HEK293T (cell line): ENCODE measurements at regions not wholly inside any gene's neighbourhood (a gene's known extent, or its start where the extent isn't known, plus 50 kb on each side); places are given as distances from the start of the nearest gene placed in this dataset.

ENCODE experiments used
- CTCF ChIA-PET: fragments of 350-600 bp; formaldehyde crosslinking; extraction: SDS; loops from one replicate; lab custom pipeline; 2021; ENCODE audit warnings: antibody characterized with exemption, inconsistent platforms; lab: Yijun Ruan, JAX
- POLR2A ChIA-PET: fragments of 350-600 bp; formaldehyde crosslinking; extraction: SDS; loops from one replicate; lab custom pipeline; 2020; ENCODE audit warnings: antibody characterized with exemption, inconsistent platforms; lab: Yijun Ruan, JAX
- DNase-seq: peaks from one replicate; pipeline ENCODE4 v3.0.0; 2012; ENCODE audit warnings: mixed read lengths; ENCODE audit errors: extremely low spot score
- ARNT ChIP-seq: fragments of 450-650 bp; IDR thresholded peaks from 2 replicates; pipeline ENCODE4 v1.6.1; 2017; ENCODE audit warnings: mild to moderate bottlenecking
- BHLHE40 ChIP-seq: fragments of 450-650 bp; IDR thresholded peaks from 2 replicates; pipeline ENCODE4 v1.6.1; 2016; ENCODE audit warnings: mild to moderate bottlenecking, moderate library complexity, borderline replicate concordance
- CTBP1 ChIP-seq: fragments of 450-650 bp; IDR thresholded peaks from 2 replicates; pipeline ENCODE4 v1.6.1; 2016; ENCODE audit warnings: borderline replicate concordance
- ELF4 ChIP-seq: fragments of 450-650 bp; IDR thresholded peaks from 2 replicates; pipeline ENCODE4 v1.6.1; 2017; ENCODE audit warnings: antibody characterized with exemption
- FOXA1 ChIP-seq: fragments of 450-650 bp; IDR thresholded peaks from 2 replicates; pipeline ENCODE4 v1.6.1; 2016; ENCODE audit warnings: mild to moderate bottlenecking
- FOXK2 ChIP-seq: fragments of 450-650 bp; IDR thresholded peaks from 2 replicates; pipeline ENCODE4 v1.6.1; 2016; ENCODE audit warnings: mild to moderate bottlenecking
- FOXM1 ChIP-seq: fragments of 450-650 bp; IDR thresholded peaks from 2 replicates; pipeline ENCODE4 v1.6.1; 2017; ENCODE audit warnings: mild to moderate bottlenecking, borderline replicate concordance
- HDGF ChIP-seq: fragments of 450-650 bp; IDR thresholded peaks from 2 replicates; pipeline ENCODE4 v1.6.1; 2017; ENCODE audit warnings: antibody characterized with exemption, borderline replicate concordance
- L3MBTL2 ChIP-seq: fragments of 450-650 bp; conservative IDR thresholded peaks from 2 replicates; pipeline ENCODE4 v1.6.1; 2016; ENCODE audit warnings: mild to moderate bottlenecking
- LEF1 ChIP-seq: fragments of 450-650 bp; IDR thresholded peaks from 2 replicates; pipeline ENCODE4 v1.6.1; 2017; ENCODE audit warnings: mild to moderate bottlenecking, borderline replicate concordance
- NFRKB ChIP-seq: fragments of 450-650 bp; IDR thresholded peaks from 2 replicates; pipeline ENCODE4 v1.6.1; 2016; ENCODE audit warnings: mild to moderate bottlenecking, moderate library complexity
- PKNOX1 ChIP-seq: fragments of 450-650 bp; IDR thresholded peaks from 2 replicates; pipeline ENCODE4 v1.6.1; 2016
- SP1 ChIP-seq: fragments of 450-650 bp; IDR thresholded peaks from 2 replicates; pipeline ENCODE4 v1.6.1; 2017
- SUZ12 ChIP-seq: fragments of 450-650 bp; IDR thresholded peaks from 2 replicates; pipeline ENCODE4 v1.6.1; 2016; ENCODE audit warnings: mild to moderate bottlenecking
- TARDBP ChIP-seq: fragments of 450-650 bp; IDR thresholded peaks from 2 replicates; pipeline ENCODE4 v1.6.1; 2016
- ZNF384 ChIP-seq: fragments of 450-650 bp; IDR thresholded peaks from 2 replicates; pipeline ENCODE4 v1.6.1; 2016

GRCh38 chr6:40721271-40721952 is 134.2 kb upstream of the LRFN2 start:
- no peak for DNase-seq
- ChIA-PET CTCF (no interaction called here), POLR2A (no interaction called here)
- TF ChIP-seq TARDBP (no peak), PKNOX1 (no peak), SP1 (no peak), ARNT (no peak), FOXM1 (no peak), CTBP1 (no peak), FOXK2 (no peak), BHLHE40 (no peak), NFRKB (no peak), L3MBTL2 (no peak), HDGF (no peak), FOXA1 (no peak), ZNF384 (no peak)

GRCh38 chr6:40720375-40720748 is 133.2 kb upstream of the LRFN2 start:
- ChIA-PET POLR2A (no interaction called here), CTCF (no interaction called here)
- no peak for TF ChIP-seq ZNF384
- DNase-seq, result no peak

- no peak for DNase-seq
- TF ChIP-seq TARDBP, result no peak
- no peak for TF ChIP-seq FOXK2
- TF ChIP-seq FOXM1, result no peak
- TF ChIP-seq L3MBTL2, result no peak
- no peak for TF ChIP-seq SUZ12
- no peak for TF ChIP-seq HDGF
- no peak for TF ChIP-seq NFRKB
- no peak for TF ChIP-seq ZNF384
- TF ChIP-seq SP1, result no peak
- no peak for TF ChIP-seq FOXA1
- TF ChIP-seq LEF1, result no peak
- ChIA-PET POLR2A (no interaction called here), CTCF (no interaction called here)
Observed at GRCh38 chr6:40719671-40720374, 132.7 kb upstream of the LRFN2 start.

- no peak for DNase-seq
- ChIA-PET POLR2A (no interaction called here), CTCF (interaction anchor here (0.6 kb wide), 1 partner anchor 39 kb away, joined by 3 read pairs; no protein-coding TSS in a partner anchor)
- TF ChIP-seq SUZ12 (no peak), FOXM1 (no peak), FOXK2 (no peak), ELF4 (no peak), SP1 (no peak), ZNF384 (no peak), TARDBP (no peak), FOXA1 (no peak), BHLHE40 (no peak), CTBP1 (no peak), L3MBTL2 (no peak), HDGF (no peak), PKNOX1 (no peak), NFRKB (no peak)
Observed at GRCh38 chr6:40718401-40718800, 131.2 kb upstream of the LRFN2 start.

- ChIA-PET POLR2A (no interaction called here), CTCF (no interaction called here)
- no peak for TF ChIP-seq SP1
- no peak for TF ChIP-seq ARNT
- TF ChIP-seq CTBP1, result no peak
- TF ChIP-seq L3MBTL2, result no peak
- no peak for TF ChIP-seq PKNOX1
- no peak for TF ChIP-seq SUZ12
- TF ChIP-seq LEF1, result no peak
- no peak for TF ChIP-seq FOXM1
- TF ChIP-seq BHLHE40, result no peak
- no peak for DNase-seq
Observed at GRCh38 chr6:40717411-40718057, 130.4 kb upstream of the LRFN2 start.

- DNase-seq, result no peak
- no peak for TF ChIP-seq ZNF384
- TF ChIP-seq NFRKB, result no peak
- CTCF ChIA-PET, result no interaction called here
- POLR2A ChIA-PET, result no interaction called here
Observed at GRCh38 chr6:40715570-40716403, 128.6 kb upstream of the LRFN2 start.
